ENCODE measurements at regions not wholly inside any gene's neighbourhood (a gene's known extent, or its start where the extent isn't known, plus 50 kb on each side); places are given as distances from the start of the nearest gene placed in this dataset.
"Not testable (repeated sequence)": the region's sequence is repeated elsewhere in the genome, so short reads cannot be mapped to it uniquely, and the experiment has no call there.

DNA sequence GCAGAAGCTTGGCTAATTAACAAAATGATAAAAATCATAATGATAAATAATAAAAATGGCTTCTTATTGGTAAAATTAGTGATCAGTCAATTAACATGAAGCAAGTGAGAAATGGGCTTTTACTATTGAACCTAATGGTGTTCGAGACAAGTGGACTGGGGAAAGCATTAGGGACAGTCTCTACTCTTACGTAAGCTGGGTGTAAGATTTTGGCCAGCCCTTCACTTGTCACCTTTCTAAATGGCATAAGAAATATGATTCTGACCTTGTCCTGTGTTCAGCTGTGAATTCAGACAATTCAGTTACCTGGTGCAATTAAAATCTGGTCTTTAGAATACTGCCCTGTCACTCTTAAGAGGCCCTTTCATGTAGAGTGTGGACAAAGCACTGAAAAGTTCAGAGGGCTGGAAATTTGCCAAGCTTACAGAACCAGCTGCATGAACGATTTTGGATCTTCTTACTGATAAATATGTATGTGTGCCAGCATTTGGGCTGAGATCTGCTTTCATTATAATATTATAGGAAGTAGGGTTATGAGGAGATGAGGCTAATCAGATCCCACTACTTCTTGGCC is 115.9 kb downstream of the QRSL1 start:
- H2BK120ac ChIP-seq (ENCODE audit: low read depth, low read length), result no peak overlapping the region
- no peak overlapping the region for H4K8ac ChIP-seq (ENCODE audit: low read depth, low read length)
- H2BK15ac ChIP-seq (replicated peaks; ENCODE audit: low read depth), result no peak overlapping the region
- no peaks in the 10 kb centered on the region for H3K36me3 ChIP-seq (ENCODE audit: control insufficient read depth, insufficient read depth, low read length)
- H3K27me3 ChIP-seq (ENCODE audit: insufficient read depth, low read length, poor library complexity), result no peaks in the 10 kb centered on the region
- H3K79me2 ChIP-seq (ENCODE audit: control insufficient read depth, insufficient read depth, low read length), result no peaks in the 10 kb centered on the region
- WGBS (ENCODE audit: extremely low coverage, insufficient coverage, low lambda C conversion rate), result no CpG with 5 or more reads among the region's 3 CpGs
- no peak overlapping the region for H4K5ac ChIP-seq (ENCODE audit: low read length)
- H2BK5ac ChIP-seq (ENCODE audit: low read length), result no peak overlapping the region
- no peak overlapping the region for H3K4me3 ChIP-seq (ENCODE audit: low read length)
- no peak overlapping the region for H3K9ac ChIP-seq (ENCODE audit: low read length)
- peaks cover 7% of the 10 kb centered on the region for H3K4me1 ChIP-seq (ENCODE audit: control insufficient read depth, low read depth, low read length)
- no peak overlapping the region for H3K18ac ChIP-seq (ENCODE audit: low read length)
- no peak overlapping the region for H3K56ac ChIP-seq (ENCODE audit: low read length)
- H3K23ac ChIP-seq (ENCODE audit: low read length), result no peak overlapping the region
- no peak overlapping the region for H2AK5ac ChIP-seq (ENCODE audit: low read length)
- H3K4me2 ChIP-seq (ENCODE audit: low read length), result no peak overlapping the region
- no peak for DNase-seq
- no peak overlapping the region for H3K27ac ChIP-seq (ENCODE audit: low read depth, low read length)
- H3K79me1 ChIP-seq (ENCODE audit: low read length), result no peaks in the 10 kb centered on the region
- no peak overlapping the region for H3K4ac ChIP-seq (ENCODE audit: low read depth, low read length)

DNA sequence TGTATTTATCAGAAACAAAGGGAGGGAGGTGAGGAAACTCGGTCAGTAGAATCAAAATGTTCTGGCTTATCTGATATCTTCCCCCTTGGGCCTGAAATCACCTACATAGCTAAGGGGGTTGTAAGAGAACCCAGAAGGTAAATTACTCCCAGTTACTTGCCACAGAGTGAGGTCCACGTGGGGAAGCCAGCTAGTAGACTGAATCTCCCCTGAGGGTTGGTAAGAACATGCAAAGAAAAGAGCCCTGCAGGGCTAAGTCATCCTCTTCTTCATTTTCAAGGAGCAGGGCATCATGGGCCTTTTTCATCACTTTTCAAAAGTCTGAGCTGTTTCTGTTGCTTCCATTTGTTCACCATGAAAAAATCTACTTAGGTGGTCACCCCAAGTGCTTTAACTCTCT is 115.4 kb downstream of the QRSL1 start:
- Histone ChIP-seq H3K27me3 (ENCODE audit: insufficient read depth, low read length, poor library complexity) (no peaks in the 10 kb centered on the region), H3K79me1 (ENCODE audit: low read length) (no peaks in the 10 kb centered on the region), H3K4ac (ENCODE audit: low read depth, low read length) (no peak overlapping the region), H4K5ac (ENCODE audit: low read length) (no peak overlapping the region), H3K4me2 (ENCODE audit: low read length) (no peak overlapping the region), H3K79me2 (ENCODE audit: control insufficient read depth, insufficient read depth, low read length) (no peaks in the 10 kb centered on the region), H3K4me1 (ENCODE audit: control insufficient read depth, low read depth, low read length) (peaks cover 5% of the 10 kb centered on the region), H2AK5ac (ENCODE audit: low read length) (no peak overlapping the region), H3K9ac (ENCODE audit: low read length) (no peak overlapping the region), H3K56ac (ENCODE audit: low read length) (no peak overlapping the region), H4K8ac (ENCODE audit: low read depth, low read length) (no peak overlapping the region), H3K36me3 (ENCODE audit: control insufficient read depth, insufficient read depth, low read length) (no peaks in the 10 kb centered on the region), H3K4me3 (ENCODE audit: low read length) (no peak overlapping the region), H3K18ac (ENCODE audit: low read length) (no peak overlapping the region), H3K23ac (ENCODE audit: low read length) (no peak overlapping the region), H2BK15ac (replicated peaks; ENCODE audit: low read depth) (no peak overlapping the region), H2BK120ac (ENCODE audit: low read depth, low read length) (no peak overlapping the region), H2BK5ac (ENCODE audit: low read length) (no peak overlapping the region), H3K27ac (ENCODE audit: low read depth, low read length) (no peak overlapping the region)
- WGBS (ENCODE audit: extremely low coverage, insufficient coverage, low lambda C conversion rate), result no CpG with 5 or more reads among the region's 2 CpGs
- no peak for DNase-seq

DNA sequence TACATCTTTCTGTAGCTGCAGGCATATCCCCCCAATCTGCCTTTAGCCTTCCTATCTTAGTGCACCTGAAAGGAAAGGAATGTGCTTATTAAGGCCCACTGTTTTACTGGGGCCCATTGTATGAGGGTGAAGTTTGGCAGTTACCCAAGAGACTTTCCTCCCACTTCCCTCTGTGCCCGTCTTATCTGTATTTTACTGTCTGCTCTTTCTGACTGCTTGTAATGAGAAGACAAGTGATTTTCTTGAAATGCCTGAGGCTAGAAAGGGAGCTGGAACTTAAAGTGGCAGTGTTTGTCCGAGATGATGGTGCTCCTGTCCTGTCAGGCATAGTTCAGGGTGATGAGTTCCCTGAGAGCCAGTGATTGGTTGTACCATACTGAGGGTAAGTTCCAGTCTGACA is 114.7 kb downstream of the QRSL1 start:
- H3K27me3 ChIP-seq (ENCODE audit: insufficient read depth, low read length, poor library complexity); H3K4me2 ChIP-seq (ENCODE audit: low read length); DNase-seq; H3K56ac ChIP-seq (ENCODE audit: low read length); H4K8ac ChIP-seq (ENCODE audit: low read depth, low read length); H2AK5ac ChIP-seq (ENCODE audit: low read length); H3K27ac ChIP-seq (ENCODE audit: low read depth, low read length); H3K9ac ChIP-seq (ENCODE audit: low read length); H3K79me2 ChIP-seq (ENCODE audit: control insufficient read depth, insufficient read depth, low read length); H3K4me3 ChIP-seq (ENCODE audit: low read length); H3K4ac ChIP-seq (ENCODE audit: low read depth, low read length); H4K5ac ChIP-seq (ENCODE audit: low read length); H2BK15ac ChIP-seq (replicated peaks; ENCODE audit: low read depth); H3K36me3 ChIP-seq (ENCODE audit: control insufficient read depth, insufficient read depth, low read length); H2BK5ac ChIP-seq (ENCODE audit: low read length); H2BK120ac ChIP-seq (ENCODE audit: low read depth, low read length); H3K4me1 ChIP-seq (ENCODE audit: control insufficient read depth, low read depth, low read length); H3K79me1 ChIP-seq (ENCODE audit: low read length); H3K18ac ChIP-seq (ENCODE audit: low read length); H3K23ac ChIP-seq (ENCODE audit: low read length): not testable (repeated sequence)
- WGBS (ENCODE audit: extremely low coverage, insufficient coverage, low lambda C conversion rate), result no CpG with 5 or more reads among the region's 2 CpGs

DNA sequence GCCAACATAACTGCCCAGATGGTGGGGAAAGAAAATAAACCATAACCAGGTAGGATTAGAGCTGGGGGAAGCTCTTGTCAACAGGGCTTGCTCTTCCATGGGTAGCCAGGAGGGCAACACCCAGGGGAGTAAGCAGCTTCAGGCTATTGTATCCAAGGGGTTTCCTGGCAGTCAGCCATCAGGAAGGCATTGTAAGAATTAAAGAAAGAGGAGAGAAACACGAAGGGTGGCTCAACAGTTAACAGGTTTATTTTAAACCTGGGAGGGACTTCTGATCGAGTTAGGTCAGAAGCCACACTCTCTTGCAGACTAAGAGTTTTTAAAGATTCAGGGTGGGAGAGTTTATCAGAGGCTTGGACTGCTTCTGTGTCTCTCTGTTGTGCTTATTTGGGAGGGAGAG is 114.2 kb downstream of the QRSL1 start:
- Histone ChIP-seq H4K5ac (ENCODE audit: low read length) (no peak overlapping the region), H3K4ac (ENCODE audit: low read depth, low read length) (no peak overlapping the region), H3K79me2 (ENCODE audit: control insufficient read depth, insufficient read depth, low read length) (no peaks in the 10 kb centered on the region), H3K18ac (ENCODE audit: low read length) (no peak overlapping the region), H2AK5ac (ENCODE audit: low read length) (no peak overlapping the region), H3K27me3 (ENCODE audit: insufficient read depth, low read length, poor library complexity) (no peaks in the 10 kb centered on the region), H3K56ac (ENCODE audit: low read length) (no peak overlapping the region), H2BK120ac (ENCODE audit: low read depth, low read length) (no peak overlapping the region), H3K36me3 (ENCODE audit: control insufficient read depth, insufficient read depth, low read length) (no peaks in the 10 kb centered on the region), H3K79me1 (ENCODE audit: low read length) (no peaks in the 10 kb centered on the region), H2BK15ac (replicated peaks; ENCODE audit: low read depth) (no peak overlapping the region), H3K23ac (ENCODE audit: low read length) (no peak overlapping the region), H3K27ac (ENCODE audit: low read depth, low read length) (no peak overlapping the region), H2BK5ac (ENCODE audit: low read length) (no peak overlapping the region), H3K4me3 (ENCODE audit: low read length) (no peak overlapping the region), H4K8ac (ENCODE audit: low read depth, low read length) (no peak overlapping the region), H3K4me2 (ENCODE audit: low read length) (no peak overlapping the region), H3K9ac (ENCODE audit: low read length) (no peak overlapping the region), H3K4me1 (ENCODE audit: control insufficient read depth, low read depth, low read length) (peaks cover 3% of the 10 kb centered on the region)
- no peak for DNase-seq
- WGBS (ENCODE audit: extremely low coverage, insufficient coverage, low lambda C conversion rate), result no CpG with 5 or more reads among the region's 2 CpGs

DNA sequence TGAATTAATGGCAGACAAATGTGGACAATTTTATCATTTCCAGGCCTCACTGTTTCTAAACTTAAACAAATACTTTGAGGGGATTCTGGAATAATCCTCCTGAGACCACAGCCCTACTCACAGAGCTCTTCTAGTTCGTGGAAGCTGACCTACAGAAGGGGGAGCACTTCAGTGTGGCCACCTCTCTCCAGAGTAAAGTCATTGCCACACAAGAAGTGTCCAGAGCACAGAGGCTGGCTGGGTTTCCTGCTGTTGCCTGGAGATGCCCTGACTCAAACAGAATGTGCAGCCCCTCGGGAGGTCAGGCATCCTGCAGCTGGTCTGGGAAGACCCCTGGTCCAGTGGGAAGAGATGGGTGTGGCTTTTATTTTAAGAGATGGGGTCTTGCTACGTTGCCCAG is 110.9 kb downstream of the QRSL1 start:
- WGBS (ENCODE audit: extremely low coverage, insufficient coverage, low lambda C conversion rate), result no CpG with 5 or more reads among the region's 3 CpGs
- no peak overlapping the region for H3K4me3 ChIP-seq (ENCODE audit: low read length)
- H3K9ac ChIP-seq (ENCODE audit: low read length), result no peak overlapping the region
- H3K79me1 ChIP-seq (ENCODE audit: low read length), result no peaks in the 10 kb centered on the region
- no peak overlapping the region for H3K56ac ChIP-seq (ENCODE audit: low read length)
- H4K8ac ChIP-seq (ENCODE audit: low read depth, low read length), result no peak overlapping the region
- H3K4ac ChIP-seq (ENCODE audit: low read depth, low read length), result no peak overlapping the region
- no peak overlapping the region for H2BK120ac ChIP-seq (ENCODE audit: low read depth, low read length)
- no peaks in the 10 kb centered on the region for H3K27me3 ChIP-seq (ENCODE audit: insufficient read depth, low read length, poor library complexity)
- no peak overlapping the region for H3K27ac ChIP-seq (ENCODE audit: low read depth, low read length)
- H3K36me3 ChIP-seq (ENCODE audit: control insufficient read depth, insufficient read depth, low read length), result no peaks in the 10 kb centered on the region
- no peak overlapping the region for H4K5ac ChIP-seq (ENCODE audit: low read length)
- no peaks in the 10 kb centered on the region for H3K79me2 ChIP-seq (ENCODE audit: control insufficient read depth, insufficient read depth, low read length)
- no peak overlapping the region for H2AK5ac ChIP-seq (ENCODE audit: low read length)
- H2BK5ac ChIP-seq (ENCODE audit: low read length), result no peak overlapping the region
- DNase-seq, result no peak
- no peak overlapping the region for H3K18ac ChIP-seq (ENCODE audit: low read length)
- no peaks in the 10 kb centered on the region for H3K4me1 ChIP-seq (ENCODE audit: control insufficient read depth, low read depth, low read length)
- no peak overlapping the region for H3K4me2 ChIP-seq (ENCODE audit: low read length)
- no peak overlapping the region for H2BK15ac ChIP-seq (replicated peaks; ENCODE audit: low read depth)
- no peak overlapping the region for H3K23ac ChIP-seq (ENCODE audit: low read length)

DNA sequence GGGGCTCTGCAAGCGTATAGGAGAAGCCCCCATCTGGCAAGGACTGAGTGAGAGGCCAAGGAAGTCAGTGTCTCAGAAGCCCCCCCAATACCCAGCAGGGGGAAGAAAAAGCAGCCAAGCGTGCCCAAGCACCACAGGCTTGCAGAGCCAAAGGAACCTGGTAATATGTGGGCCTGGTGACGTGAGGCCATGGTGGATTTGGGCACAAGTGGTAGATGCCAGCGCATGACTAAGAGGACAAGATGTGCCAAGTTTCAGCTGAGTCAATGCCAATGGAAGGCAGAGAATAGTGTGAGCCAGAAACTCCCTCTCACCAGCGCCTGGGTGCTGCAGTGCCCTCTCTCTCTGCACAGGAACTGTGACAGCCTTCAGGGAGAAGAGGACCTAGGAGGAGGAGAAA is 110.0 kb downstream of the QRSL1 start:
- no peak overlapping the region for H4K8ac ChIP-seq (ENCODE audit: low read depth, low read length)
- no peak overlapping the region for H3K4ac ChIP-seq (ENCODE audit: low read depth, low read length)
- H3K79me2 ChIP-seq (ENCODE audit: control insufficient read depth, insufficient read depth, low read length), result no peaks in the 10 kb centered on the region
- H3K56ac ChIP-seq (ENCODE audit: low read length), result peak overlapping the region; percentile 34
- no peak overlapping the region for H3K27ac ChIP-seq (ENCODE audit: low read depth, low read length)
- no peak overlapping the region for H4K5ac ChIP-seq (ENCODE audit: low read length)
- no CpG with 5 or more reads among the region's 5 CpGs for WGBS (ENCODE audit: extremely low coverage, insufficient coverage, low lambda C conversion rate)
- no peaks in the 10 kb centered on the region for H3K79me1 ChIP-seq (ENCODE audit: low read length)
- H3K4me3 ChIP-seq (ENCODE audit: low read length), result no peak overlapping the region
- H2AK5ac ChIP-seq (ENCODE audit: low read length), result no peak overlapping the region
- H3K36me3 ChIP-seq (ENCODE audit: control insufficient read depth, insufficient read depth, low read length), result no peaks in the 10 kb centered on the region
- no peak overlapping the region for H2BK120ac ChIP-seq (ENCODE audit: low read depth, low read length)
- H3K4me1 ChIP-seq (ENCODE audit: control insufficient read depth, low read depth, low read length), result no peaks in the 10 kb centered on the region
- no peak overlapping the region for H2BK5ac ChIP-seq (ENCODE audit: low read length)
- no peak for DNase-seq
- no peak overlapping the region for H3K23ac ChIP-seq (ENCODE audit: low read length)
- no peak overlapping the region for H2BK15ac ChIP-seq (replicated peaks; ENCODE audit: low read depth)
- H3K4me2 ChIP-seq (ENCODE audit: low read length), result no peak overlapping the region
- H3K18ac ChIP-seq (ENCODE audit: low read length), result no peak overlapping the region
- no peaks in the 10 kb centered on the region for H3K27me3 ChIP-seq (ENCODE audit: insufficient read depth, low read length, poor library complexity)
- no peak overlapping the region for H3K9ac ChIP-seq (ENCODE audit: low read length)

Data from mesendoderm (in vitro differentiated cells).